HG03095 (cell line): ENCODE measurements at regions not wholly inside any gene's neighbourhood (a gene's known extent, or its start where the extent isn't known, plus 50 kb on each side); places are given as distances from the start of the nearest gene placed in this dataset.

Source experiments
- ATAC-seq: cut with Tn5 transposase; IDR thresholded peaks from one replicate; pipeline ENCODE4 v1.9.1; 2021; ENCODE audit warnings: moderate library complexity; ENCODE audit not compliant: unreplicated experiment

GRCh38 chr21:39124681-39125251, 58.5 kb downstream of the PSMG1 start:
- ATAC-seq: no peak

GRCh38 chr21:39123375-39123774, 59.9 kb downstream of the PSMG1 start:
- no peak for ATAC-seq

- no peak for ATAC-seq
Measured at GRCh38 chr21:39121600-39122355, 61.5 kb downstream of the PSMG1 start.

GRCh38 chr21:39120876-39121599, 62.2 kb downstream of the PSMG1 start:
- ATAC-seq: no peak

GRCh38 chr21:39119891-39120290, 63.4 kb downstream of the PSMG1 start:
- ATAC-seq: no peak

- no peak for ATAC-seq
Measured at GRCh38 chr21:39118604-39119215, 64.5 kb downstream of the PSMG1 start.

GRCh38 chr21:39118061-39118460, 65.2 kb downstream of the PSMG1 start:
- ATAC-seq: no peak

- no peak for ATAC-seq
Measured at GRCh38 chr21:39117440-39117970, 65.7 kb downstream of the PSMG1 start.

- no peak for ATAC-seq
Measured at GRCh38 chr21:39116761-39117439, 66.4 kb downstream of the PSMG1 start.

GRCh38 chr21:39115576-39116235, 67.5 kb downstream of the PSMG1 start:
- ATAC-seq: no peak

GRCh38 chr21:39114871-39115575, 68.2 kb downstream of the PSMG1 start:
- ATAC-seq: no peak

GRCh38 chr21:39111931-39112550, 71.2 kb downstream of the PSMG1 start:
- ATAC-seq: no peak

GRCh38 chr21:39110431-39110830, 72.8 kb downstream of the PSMG1 start:
- no peak for ATAC-seq

- ATAC-seq: no peak
Measured at GRCh38 chr21:39109596-39110210, 73.5 kb downstream of the PSMG1 start.

- no peak for ATAC-seq
Measured at GRCh38 chr21:39109163-39109530, 74.1 kb downstream of the PSMG1 start.

GRCh38 chr21:39108291-39109162, 74.7 kb downstream of the PSMG1 start:
- no peak for ATAC-seq

- no peak for ATAC-seq
Measured at GRCh38 chr21:39107739-39108138, 75.5 kb downstream of the PSMG1 start.
